H1 (cell line): ENCODE measurements at regions not wholly inside any gene's neighbourhood (a gene's known extent, or its start where the extent isn't known, plus 50 kb on each side); places are given as distances from the start of the nearest gene placed in this dataset.

ENCODE experiments used
- CTCF ChIP-seq, 3 experiments: IDR thresholded peaks; 1 replicate in 2 of 3; 2 replicates in 1 of 3; pipeline versions ENCODE4 v1.5.1 to v1.6.1; 2011; ENCODE audit warnings: low read length in 3 of 3, mild to moderate bottlenecking in 3 of 3, inconsistent platforms in 2 of 3, low read depth in 1 of 3, moderate library complexity in 1 of 3; ENCODE audit not compliant: insufficient read depth in 1 of 3; ENCODE audit errors: control extremely low read depth in 1 of 3
- EZH2 ChIP-seq: fragments of 200-600 bp; sonication (generic); IDR thresholded peaks from 2 replicates; pipeline ENCODE4 v1.7.1; 2012; ENCODE audit warnings: low read depth, mild to moderate bottlenecking, moderate library complexity, low read length, inconsistent platforms; ENCODE audit not compliant: severe bottlenecking
- POLR2AphosphoS5 ChIP-seq: IDR thresholded peaks from 2 replicates; pipeline ENCODE4 v1.6.1; 2011; ENCODE audit warnings: low read depth, low read length
- RFX5 ChIP-seq: IDR thresholded peaks from 2 replicates; pipeline ENCODE4 v1.6.1; 2011; ENCODE audit warnings: low read depth, low read length, improper control_type of control experiment, borderline replicate concordance
- RNF2 ChIP-seq: fragments of 200-900, 300-1000 bp; sonication (generic); IDR thresholded peaks from 2 replicates; pipeline ENCODE4 v1.7.1; 2016; ENCODE audit warnings: borderline replicate concordance, low read depth, mild to moderate bottlenecking, antibody characterized with exemption, low read length; ENCODE audit not compliant: poor library complexity, severe bottlenecking; ENCODE audit errors: missing control alignments
- RXRA ChIP-seq: IDR thresholded peaks from 2 replicates; pipeline ENCODE4 v1.6.1; 2011; ENCODE audit warnings: low read depth, mild to moderate bottlenecking, low read length, moderate library complexity; ENCODE audit not compliant: insufficient read depth
- SUZ12 ChIP-seq: fragments of 200-600 bp; sonication (generic); IDR thresholded peaks from 2 replicates; pipeline ENCODE4 v1.6.1; 2012; ENCODE audit warnings: mild to moderate bottlenecking, inconsistent platforms, low read length, moderate library complexity, mixed read lengths
- TEAD4 ChIP-seq: IDR thresholded peaks from 2 replicates; pipeline ENCODE4 v1.6.1; 2012; ENCODE audit warnings: low read depth, low read length, inconsistent platforms, mixed read lengths

DNA sequence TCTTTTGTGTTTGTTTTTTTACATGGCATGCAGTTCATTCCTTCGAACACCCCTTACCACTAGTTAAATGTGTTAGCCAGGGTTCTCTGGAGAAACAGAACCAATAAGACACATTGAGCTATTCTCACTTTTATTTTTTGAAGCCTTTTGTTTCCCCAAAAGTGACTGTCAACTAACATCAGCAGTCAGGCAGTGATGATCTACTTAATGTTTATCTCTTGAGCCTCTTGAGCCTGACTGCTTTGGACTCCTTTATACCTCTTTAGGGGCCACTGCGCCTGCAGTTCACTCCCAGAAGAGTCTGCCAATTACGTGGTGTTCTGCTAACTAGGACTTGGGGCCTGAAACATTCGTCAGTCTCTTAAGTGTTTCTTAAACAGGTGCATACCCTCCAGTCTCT, 163.7 kb upstream of the FLRT2 start:
- no peak for TF ChIP-seq CTCF (IDR thresholded peaks at IDR 0.05; ENCODE audit: control extremely low read depth in 1 of 3, insufficient read depth in 1 of 3, low read depth in 1 of 3, low read length in 3 of 3)
- TF ChIP-seq EZH2 = no peak
- no peak for TF ChIP-seq RFX5
- TF ChIP-seq POLR2AphosphoS5 = no peak
- no peak for TF ChIP-seq RNF2
- no peak for TF ChIP-seq SUZ12
- no peak for TF ChIP-seq RXRA
- no peak for TF ChIP-seq TEAD4
